Upper lobe of right lung (tissue), 1 donor: ENCODE measurements at regions not wholly inside any gene's neighbourhood (a gene's known extent, or its start where the extent isn't known, plus 50 kb on each side); places are given as distances from the start of the nearest gene placed in this dataset.

Source experiments
- ATAC-seq: fragments of 200-7000 bp; cut with Tn5 transposase; one replicate; pipeline ENCODE4 v1.9.1; 2020; ENCODE audit warnings: mild to moderate bottlenecking, moderate library complexity
- DNase-seq: peaks from one replicate; pipeline ENCODE4 v3.0.0-alpha.2; 2020
- H3K27ac ChIP-seq: fragments of 200-600 bp; one replicate; pipeline ENCODE4 v1.8.0; 2022
- H3K27me3 ChIP-seq: fragments of 200-600 bp; one replicate; pipeline ENCODE4 v1.8.0; 2022; ENCODE audit warnings: mild to moderate bottlenecking
- H3K36me3 ChIP-seq: fragments of 200-600 bp; one replicate; pipeline ENCODE4 v1.8.0; 2022
- H3K4me1 ChIP-seq: fragments of 200-600 bp; one replicate; pipeline ENCODE4 v1.8.0; 2022
- H3K4me3 ChIP-seq: fragments of 200-600 bp; one replicate; pipeline ENCODE4 v1.8.0; 2022; ENCODE audit warnings: mild to moderate bottlenecking
- H3K9me3 ChIP-seq: fragments of 200-600 bp; one replicate; pipeline ENCODE4 v1.8.0; 2022
- CTCF ChIP-seq: fragments of 200-600 bp; IDR thresholded peaks from one replicate; pipeline ENCODE4 v1.8.0; 2022; ENCODE audit warnings: antibody characterized with exemption
- intact Hi-C: fragments of 100-400 bp; cut with DNase I; formaldehyde crosslinking; loops from one replicate; pipeline ENCODE4 v1.11.0; 2022
- donor health status: DM: no; HTN: yes; CAD: no; lungs with severe emphysema.

DNA sequence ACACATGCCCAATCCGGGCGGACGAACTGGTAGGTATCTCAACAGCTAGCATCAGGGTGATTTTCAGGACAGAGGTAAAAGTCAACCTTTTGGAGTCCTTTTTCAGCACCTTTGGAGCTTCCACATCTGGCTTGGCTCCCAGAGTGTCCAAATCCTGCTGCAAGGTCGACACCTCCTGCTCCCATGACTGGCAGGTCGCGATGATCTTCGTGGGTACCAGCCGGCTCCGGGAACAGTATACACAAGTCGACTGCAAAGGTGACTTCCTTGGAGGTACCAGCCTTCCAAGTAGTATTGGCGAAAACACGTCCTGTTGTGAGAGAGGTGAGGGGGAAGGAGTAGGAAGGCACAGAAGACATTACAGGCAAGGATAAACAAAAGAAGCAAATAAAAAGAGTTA lies 672.7 kb downstream of the TMEM121 start:
- Histone ChIP-seq H3K4me3 (no peak overlapping the region), H3K27me3 (peaks cover 6% of the 10 kb centered on the region), H3K27ac (no peak overlapping the region), H3K4me1 (no peaks in the 10 kb centered on the region), H3K9me3 (no peaks in the 10 kb centered on the region), H3K36me3 (no peaks in the 10 kb centered on the region)
- no peak for ATAC-seq
- intact Hi-C loops: no loop called here
- no peak for TF ChIP-seq CTCF
- DNase-seq: no peak

DNA sequence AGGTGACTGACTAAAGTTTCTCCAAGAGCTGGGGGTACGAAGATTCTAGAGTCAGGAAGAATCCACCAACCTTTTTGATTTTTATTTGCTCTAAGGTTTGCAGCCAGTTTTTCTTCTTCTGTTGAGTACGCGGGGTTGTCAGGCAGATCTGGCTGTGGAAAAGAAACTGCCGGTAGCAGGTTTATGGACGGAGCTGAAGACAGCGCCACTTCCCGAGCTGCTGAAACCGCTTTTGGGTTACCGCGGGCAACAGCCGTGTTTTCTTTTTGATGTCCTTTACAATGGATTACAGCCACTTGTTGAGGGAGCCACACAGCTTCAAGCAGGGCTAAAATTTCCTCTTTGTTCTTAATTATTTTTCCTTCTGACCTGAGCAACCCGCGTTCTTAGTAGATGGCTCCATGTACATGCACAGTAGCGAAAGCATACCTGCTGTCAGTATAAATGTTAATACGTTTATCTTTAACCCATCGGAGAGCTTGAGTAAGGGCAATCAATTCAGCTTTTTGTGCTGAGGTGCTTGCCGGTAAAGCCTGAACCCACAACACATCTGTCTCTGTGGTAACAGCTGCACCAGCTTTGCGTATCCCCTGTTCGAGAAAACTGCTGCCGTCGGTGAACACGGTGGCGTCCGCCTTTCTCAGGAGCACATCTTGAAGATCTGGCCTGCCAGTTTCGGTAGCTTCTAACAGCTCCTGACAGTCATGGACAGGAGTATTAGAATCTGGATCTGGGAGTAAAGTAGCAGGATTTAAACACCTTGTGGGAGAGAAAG lies 674.3 kb downstream of the TMEM121 start:
- TF ChIP-seq CTCF: no peak
- Histone ChIP-seq H3K4me1 (no peaks in the 10 kb centered on the region), H3K27ac (no peak overlapping the region), H3K36me3 (no peaks in the 10 kb centered on the region), H3K4me3 (no peak overlapping the region), H3K27me3 (peaks cover 6% of the 10 kb centered on the region), H3K9me3 (no peaks in the 10 kb centered on the region)
- intact Hi-C loops: no loop called here
- DNase-seq (no peak), ATAC-seq (no peak)

- ATAC-seq (peak; percentile 75), DNase-seq (no peak)
- Histone ChIP-seq H3K36me3 (no peaks in the 10 kb centered on the region), H3K4me3 (no peak overlapping the region), H3K27me3 (peaks cover 6% of the 10 kb centered on the region), H3K4me1 (no peaks in the 10 kb centered on the region), H3K27ac (no peak overlapping the region), H3K9me3 (no peaks in the 10 kb centered on the region)
- intact Hi-C loops: no loop called here
- no peak for TF ChIP-seq CTCF
These were observed 675.0 kb downstream of the TMEM121 start for GRCh38 chr14:106201376-106201775.

DNA sequence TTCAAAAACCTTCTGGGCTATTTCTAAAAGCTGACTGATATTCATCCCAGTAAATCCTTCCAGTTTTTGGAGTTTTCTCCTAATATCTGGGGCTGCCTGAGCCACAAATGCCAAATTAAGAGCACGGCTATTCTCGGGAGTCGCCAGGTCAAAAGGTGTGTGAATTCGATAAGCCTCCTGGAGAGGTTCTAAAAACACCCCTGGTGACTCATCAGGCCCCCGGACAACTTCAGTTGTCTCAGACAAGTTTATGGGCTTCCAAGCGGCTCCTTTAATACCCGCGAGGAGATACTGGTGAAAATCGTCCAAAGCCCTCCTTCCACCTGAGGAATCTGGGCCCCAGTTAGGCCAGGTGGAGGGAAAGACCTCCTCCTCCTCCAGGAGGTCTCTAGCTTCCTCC lies 677.1 kb downstream of the TMEM121 start:
- H3K36me3 ChIP-seq: no peaks in the 10 kb centered on the region
- no peak overlapping the region for H3K27ac ChIP-seq
- no peaks in the 10 kb centered on the region for H3K9me3 ChIP-seq
- no peak overlapping the region for H3K4me3 ChIP-seq
- no peaks in the 10 kb centered on the region for H3K4me1 ChIP-seq
- intact Hi-C loops: no loop called here
- no peak for TF ChIP-seq CTCF
- no peak for ATAC-seq
- no peak for DNase-seq
- H3K27me3 ChIP-seq: peaks cover 12% of the 10 kb centered on the region

DNA sequence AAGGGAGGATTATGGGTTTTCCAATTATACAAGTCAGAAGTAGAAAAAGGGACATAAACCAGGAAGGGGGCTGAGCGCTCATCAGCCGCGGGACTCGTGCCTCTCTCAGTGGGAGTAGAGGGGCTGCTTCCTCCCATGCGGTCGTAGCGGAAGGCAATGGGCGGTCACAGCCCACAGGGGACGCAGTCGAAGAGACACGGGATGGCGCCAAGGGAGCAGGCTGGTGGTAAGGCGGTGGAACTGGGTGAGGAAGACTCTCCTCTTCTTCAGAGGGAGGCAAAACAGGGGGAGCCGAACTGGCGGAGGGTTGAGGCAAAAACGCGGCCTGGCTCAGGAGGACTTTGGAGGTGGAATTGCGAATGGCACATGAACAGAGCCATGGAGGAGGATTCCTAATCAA lies 677.7 kb downstream of the TMEM121 start:
- no peak for ATAC-seq
- Histone ChIP-seq H3K9me3 (no peaks in the 10 kb centered on the region), H3K27ac (no peak overlapping the region), H3K4me3 (no peak overlapping the region), H3K4me1 (no peaks in the 10 kb centered on the region), H3K27me3 (peaks cover 16% of the 10 kb centered on the region), H3K36me3 (no peaks in the 10 kb centered on the region)
- DNase-seq: no peak
- intact Hi-C loops: no loop called here
- no peak for TF ChIP-seq CTCF

DNA sequence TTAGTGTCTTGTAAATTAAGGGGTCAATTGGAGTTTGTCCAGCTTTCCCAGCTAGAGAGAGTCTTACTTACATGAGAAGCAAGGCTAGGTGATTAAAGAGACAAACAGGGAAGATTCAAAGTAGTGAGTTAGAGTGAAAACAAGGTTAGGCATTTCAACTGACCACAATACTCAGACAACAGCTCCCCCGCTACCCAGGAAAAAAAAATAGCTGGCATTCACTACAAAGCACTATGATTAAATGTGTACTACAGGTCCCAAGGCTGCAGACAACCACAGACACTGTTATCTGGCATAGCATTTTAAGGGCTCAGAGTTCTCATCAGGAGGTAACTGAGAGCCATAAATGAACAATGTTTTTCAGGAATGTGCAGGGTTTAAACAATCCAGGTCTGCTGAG lies 680.9 kb downstream of the TMEM121 start:
- no peaks in the 10 kb centered on the region for H3K4me1 ChIP-seq
- intact Hi-C loops: no loop called here
- no peak overlapping the region for H3K4me3 ChIP-seq
- no peak for ATAC-seq
- H3K9me3 ChIP-seq: no peaks in the 10 kb centered on the region
- no peak for DNase-seq
- peaks cover 12% of the 10 kb centered on the region for H3K27me3 ChIP-seq
- no peak overlapping the region for H3K27ac ChIP-seq
- H3K36me3 ChIP-seq: no peaks in the 10 kb centered on the region
- no peak for TF ChIP-seq CTCF
